Keratinocyte (primary cell): ENCODE measurements at regions not wholly inside any gene's neighbourhood (a gene's known extent, or its start where the extent isn't known, plus 50 kb on each side); places are given as distances from the start of the nearest gene placed in this dataset.

Source experiments
- DNase-seq: peaks from one replicate; pipeline ENCODE4 v3.0.0-alpha.2; 2011; ENCODE audit warnings: low read depth, missing footprints, low spot score
- FAIRE-seq: peaks from 2 replicates; lab custom pipeline; 2011; peaks lifted over from hg19 to GRCh38; lab: Jason Lieb, UNC
- H2AFZ ChIP-seq: 2 replicates; pipeline ENCODE4 v1.6.0; 2012; ENCODE audit warnings: low read length, control low read depth, inconsistent platforms; ENCODE audit not compliant: control insufficient read depth
- H3K27ac ChIP-seq: 2 replicates; pipeline ENCODE4 v1.5.1; 2011; ENCODE audit warnings: low read length; ENCODE audit not compliant: control insufficient read depth, insufficient read depth
- H3K27me3 ChIP-seq: 3 replicates; pipeline ENCODE4 v1.6.0; 2011; ENCODE audit warnings: low read length; ENCODE audit not compliant: control insufficient read depth, insufficient read depth; ENCODE audit errors: extremely low read depth
- H3K36me3 ChIP-seq, 2 experiments: 2 replicates in 1 of 2; 3 replicates in 1 of 2; pipeline ENCODE4 v1.5.1; 2011; ENCODE audit warnings: low read length in 2 of 2, mild to moderate bottlenecking in 1 of 2; ENCODE audit not compliant: control insufficient read depth in 2 of 2, insufficient read depth in 2 of 2; ENCODE audit errors: extremely low read depth in 1 of 2
- H3K4me1 ChIP-seq: 3 replicates; pipeline ENCODE4 v1.5.1; 2011; ENCODE audit warnings: low read length; ENCODE audit not compliant: control insufficient read depth, insufficient read depth; ENCODE audit errors: extremely low read depth
- H3K4me2 ChIP-seq: 3 replicates; pipeline ENCODE4 v1.6.0; 2011; ENCODE audit warnings: low read depth, low read length; ENCODE audit not compliant: control insufficient read depth, insufficient read depth; ENCODE audit errors: extremely low read depth
- H3K4me3 ChIP-seq, 3 experiments: fragments of 200-600 bp in 1 of 3; sonication (generic) in 1 of 3; 2 replicates in 2 of 3; 3 replicates in 1 of 3; pipeline ENCODE4 v1.5.1; 2011 to 2016; ENCODE audit warnings: low read length in 3 of 3, mild to moderate bottlenecking in 3 of 3, control low read depth in 2 of 3, inconsistent platforms in 1 of 3, low read depth in 1 of 3, mixed read lengths in 1 of 3, mixed run types in 1 of 3, moderate library complexity in 1 of 3; ENCODE audit not compliant: control insufficient read depth in 2 of 3, insufficient read depth in 2 of 3; ENCODE audit errors: extremely low read depth in 1 of 3
- H3K79me2 ChIP-seq: 2 replicates; pipeline ENCODE4 v1.6.0; 2012; ENCODE audit warnings: low read length; ENCODE audit not compliant: control insufficient read depth, insufficient read depth
- H3K9ac ChIP-seq: 3 replicates; pipeline ENCODE4 v1.6.0; 2011; ENCODE audit warnings: low read length; ENCODE audit not compliant: control insufficient read depth, insufficient read depth; ENCODE audit errors: extremely low read depth
- H3K9me1 ChIP-seq: 3 replicates; pipeline ENCODE4 v1.6.0; 2011; ENCODE audit warnings: low read length; ENCODE audit not compliant: control insufficient read depth, insufficient read depth; ENCODE audit errors: extremely low read depth
- H3K9me3 ChIP-seq: 2 replicates; pipeline ENCODE4 v1.5.1; 2012; ENCODE audit warnings: low read depth, low read length; ENCODE audit not compliant: control insufficient read depth
- H4K20me1 ChIP-seq: 3 replicates; pipeline ENCODE4 v1.6.0; 2011; ENCODE audit warnings: low read length; ENCODE audit not compliant: control insufficient read depth, insufficient read depth; ENCODE audit errors: extremely low read depth
- EZH2 ChIP-seq: IDR thresholded peaks from one replicate; pipeline ENCODE4 v1.6.1; 2012; ENCODE audit warnings: inconsistent platforms, mild to moderate bottlenecking, low read length, moderate library complexity
- dilution Hi-C: fragments of 300-500 bp; cut with MboI; formaldehyde crosslinking; loops from one replicate; pipeline ENCODE4 v1.7.0; 2020; ENCODE audit warnings: low sequenced_read_pairs; ENCODE audit not compliant: extremely low pct_ligation_motif_present
- TF ChIP-seq, protein P1 (sequence below), 3 experiments: IDR thresholded peaks in 1 of 3; conservative IDR thresholded peaks in 1 of 3; optimal IDR thresholded peaks in 1 of 3; 2 replicates in 2 of 3; 3 replicates in 1 of 3; pipeline versions ENCODE3 to v1.5.1; 2011; ENCODE audit warnings: low read length in 3 of 3, mild to moderate bottlenecking in 3 of 3, moderate library complexity in 2 of 3, control low read depth in 1 of 3, inconsistent platforms in 1 of 3; ENCODE audit not compliant: insufficient read depth in 2 of 3; ENCODE audit errors: extremely low read depth in 1 of 3

GRCh38 chr13:104297075-104297474 lies 1230.9 kb upstream of the SLC10A2 start:
- FAIRE-seq (no peak), DNase-seq (no peak)
- Histone ChIP-seq H3K9ac (no peak overlapping the region), H3K9me1 (no peaks in the 10 kb centered on the region), H3K9me3 (no peaks in the 10 kb centered on the region), H2AFZ (no peak overlapping the region), H3K79me2 (no peaks in the 10 kb centered on the region), H3K4me1 (no peaks in the 10 kb centered on the region), H3K4me3 (no peak overlapping the region), H3K27me3 (no peaks in the 10 kb centered on the region), H3K4me2 (no peak overlapping the region), H3K27ac (no peak overlapping the region), H3K36me3 (no peaks in the 10 kb centered on the region), H4K20me1 (no peaks in the 10 kb centered on the region)
- TF ChIP-seq, protein P1, sequence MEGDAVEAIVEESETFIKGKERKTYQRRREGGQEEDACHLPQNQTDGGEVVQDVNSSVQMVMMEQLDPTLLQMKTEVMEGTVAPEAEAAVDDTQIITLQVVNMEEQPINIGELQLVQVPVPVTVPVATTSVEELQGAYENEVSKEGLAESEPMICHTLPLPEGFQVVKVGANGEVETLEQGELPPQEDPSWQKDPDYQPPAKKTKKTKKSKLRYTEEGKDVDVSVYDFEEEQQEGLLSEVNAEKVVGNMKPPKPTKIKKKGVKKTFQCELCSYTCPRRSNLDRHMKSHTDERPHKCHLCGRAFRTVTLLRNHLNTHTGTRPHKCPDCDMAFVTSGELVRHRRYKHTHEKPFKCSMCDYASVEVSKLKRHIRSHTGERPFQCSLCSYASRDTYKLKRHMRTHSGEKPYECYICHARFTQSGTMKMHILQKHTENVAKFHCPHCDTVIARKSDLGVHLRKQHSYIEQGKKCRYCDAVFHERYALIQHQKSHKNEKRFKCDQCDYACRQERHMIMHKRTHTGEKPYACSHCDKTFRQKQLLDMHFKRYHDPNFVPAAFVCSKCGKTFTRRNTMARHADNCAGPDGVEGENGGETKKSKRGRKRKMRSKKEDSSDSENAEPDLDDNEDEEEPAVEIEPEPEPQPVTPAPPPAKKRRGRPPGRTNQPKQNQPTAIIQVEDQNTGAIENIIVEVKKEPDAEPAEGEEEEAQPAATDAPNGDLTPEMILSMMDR (optimal IDR thresholded peaks at IDR 0.05 in 1 of 3, IDR thresholded peaks at IDR 0.05 in 1 of 3, conservative IDR thresholded peaks at IDR 0.05 in 1 of 3; ENCODE audit: extremely low read depth in 1 of 3, insufficient read depth in 2 of 3, low read length in 3 of 3): no peak
- TF ChIP-seq EZH2: no peak
- dilution Hi-C loops: no loop called here

DNA sequence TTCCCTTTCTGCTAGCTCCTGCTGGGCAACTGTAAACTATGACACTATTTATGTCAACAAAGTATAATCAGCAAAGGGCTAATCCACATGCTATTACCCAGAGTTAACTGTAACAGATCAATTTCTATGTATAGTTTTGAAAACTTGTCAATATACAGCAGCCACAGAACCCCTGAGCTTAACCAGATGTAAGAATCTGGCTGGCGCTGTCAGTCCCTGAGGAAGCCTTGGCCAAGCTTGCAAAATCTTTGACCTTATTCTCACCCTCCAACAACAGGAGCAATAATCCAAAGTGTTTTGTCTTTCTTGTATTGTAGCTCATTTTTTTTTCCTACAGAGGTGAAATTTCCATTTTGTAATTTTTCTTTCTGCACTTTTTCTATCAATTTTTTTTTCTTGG lies 1230.1 kb upstream of the SLC10A2 start:
- no peaks in the 10 kb centered on the region for H3K4me1 ChIP-seq
- no peaks in the 10 kb centered on the region for H3K79me2 ChIP-seq
- no peaks in the 10 kb centered on the region for H3K9me1 ChIP-seq
- no peak overlapping the region for H3K27ac ChIP-seq
- no peaks in the 10 kb centered on the region for H3K27me3 ChIP-seq
- FAIRE-seq (no peak), DNase-seq (no peak)
- no peaks in the 10 kb centered on the region for H3K9me3 ChIP-seq
- H2AFZ ChIP-seq: no peak overlapping the region
- dilution Hi-C loops: no loop called here
- no peaks in the 10 kb centered on the region for H3K36me3 ChIP-seq
- no peak overlapping the region for H3K4me2 ChIP-seq
- H3K9ac ChIP-seq: no peak overlapping the region
- no peak overlapping the region for H3K4me3 ChIP-seq
- H4K20me1 ChIP-seq: no peaks in the 10 kb centered on the region
- TF ChIP-seq, protein P1 (optimal IDR thresholded peaks at IDR 0.05 in 1 of 3, IDR thresholded peaks at IDR 0.05 in 1 of 3, conservative IDR thresholded peaks at IDR 0.05 in 1 of 3; ENCODE audit: extremely low read depth in 1 of 3, insufficient read depth in 2 of 3, low read length in 3 of 3): no peak
- TF ChIP-seq EZH2: no peak
